SK-N-MC (cell line): ENCODE measurements at regions not wholly inside any gene's neighbourhood (a gene's known extent, or its start where the extent isn't known, plus 50 kb on each side); places are given as distances from the start of the nearest gene placed in this dataset.

Experiments used
- EZH2 ChIP-seq: fragments of 200-600 bp; sonication (generic); IDR thresholded peaks from one replicate; pipeline ENCODE4 v1.6.1; 2017; ENCODE audit warnings: antibody characterized with exemption
- FOXP2 ChIP-seq: optimal IDR thresholded peaks from 2 replicates; pipeline ENCODE3; 2011; ENCODE audit warnings: mild to moderate bottlenecking, moderate library complexity; ENCODE audit not compliant: insufficient read depth; ENCODE audit errors: extremely low read length, control extremely low read depth
- POLR2AphosphoS5 ChIP-seq: IDR thresholded peaks from 2 replicates; pipeline ENCODE4 v1.6.1; 2012; ENCODE audit warnings: mild to moderate bottlenecking, low read depth, low read length, borderline replicate concordance

GRCh38 chr12:115570069-115570777, 707.3 kb downstream of the MED13L start:
- TF ChIP-seq EZH2 (no peak), POLR2AphosphoS5 (no peak), FOXP2 (no peak)
